ENCODE measurements at regions not wholly inside any gene's neighbourhood (a gene's known extent, or its start where the extent isn't known, plus 50 kb on each side); places are given as distances from the start of the nearest gene placed in this dataset.
"Not testable (repeated sequence)": the region's sequence is repeated elsewhere in the genome, so short reads cannot be mapped to it uniquely, and the experiment has no call there.

GRCh38 chr15:81839387-81839786 is 206.4 kb downstream of the MEX3B start:
- no peak for DNase-seq (ENCODE audit: low read depth)
- TF ChIP-seq MYC (IDR thresholded peaks at IDR 0.05; ENCODE audit: low read depth, low read length) = no peak
- TF ChIP-seq MAX (IDR thresholded peaks at IDR 0.05; ENCODE audit: low read depth, low read length) = no peak
- no peak for TF ChIP-seq POLR2A (IDR thresholded peaks at IDR 0.05; ENCODE audit: extremely low read depth, insufficient read length)
- no peak for TF ChIP-seq CTCF (IDR thresholded peaks at IDR 0.05; ENCODE audit: low read depth, low read length)
- H3K4me3 ChIP-seq (ENCODE audit: low read depth, low read length) = no peak overlapping the region

GRCh38 chr15:81835731-81836130 is 210.1 kb downstream of the MEX3B start:
- TF ChIP-seq CTCF (IDR thresholded peaks at IDR 0.05; ENCODE audit: low read depth, low read length) (no peak), MAX (IDR thresholded peaks at IDR 0.05; ENCODE audit: low read depth, low read length) (no peak), POLR2A (IDR thresholded peaks at IDR 0.05; ENCODE audit: extremely low read depth, insufficient read length) (no peak)
- H3K4me3 ChIP-seq (ENCODE audit: low read depth, low read length) = no peak overlapping the region
- DNase-seq (ENCODE audit: low read depth) = no peak

- DNase-seq (ENCODE audit: low read depth) = no peak
- TF ChIP-seq MAX (IDR thresholded peaks at IDR 0.05; ENCODE audit: low read depth, low read length) (no peak), MYC (IDR thresholded peaks at IDR 0.05; ENCODE audit: low read depth, low read length) (no peak), POLR2A (IDR thresholded peaks at IDR 0.05; ENCODE audit: extremely low read depth, insufficient read length) (no peak), CTCF (IDR thresholded peaks at IDR 0.05; ENCODE audit: low read depth, low read length) (no peak)
- H3K4me3 ChIP-seq (ENCODE audit: low read depth, low read length) = no peak overlapping the region
Observed at GRCh38 chr15:81830520-81830919, 215.3 kb downstream of the MEX3B start.

GRCh38 chr15:81829918-81830317 is 215.9 kb downstream of the MEX3B start:
- no peak for DNase-seq (ENCODE audit: low read depth)
- no peak overlapping the region for H3K4me3 ChIP-seq (ENCODE audit: low read depth, low read length)
- TF ChIP-seq MYC (IDR thresholded peaks at IDR 0.05; ENCODE audit: low read depth, low read length) = no peak
- no peak for TF ChIP-seq POLR2A (IDR thresholded peaks at IDR 0.05; ENCODE audit: extremely low read depth, insufficient read length)
- no peak for TF ChIP-seq MAX (IDR thresholded peaks at IDR 0.05; ENCODE audit: low read depth, low read length)
- TF ChIP-seq CTCF (IDR thresholded peaks at IDR 0.05; ENCODE audit: low read depth, low read length) = no peak

- H3K4me3 ChIP-seq (ENCODE audit: low read depth, low read length) = no peak overlapping the region
- TF ChIP-seq POLR2A (IDR thresholded peaks at IDR 0.05; ENCODE audit: extremely low read depth, insufficient read length) (no peak), MAX (IDR thresholded peaks at IDR 0.05; ENCODE audit: low read depth, low read length) (no peak), MYC (IDR thresholded peaks at IDR 0.05; ENCODE audit: low read depth, low read length) (no peak), CTCF (IDR thresholded peaks at IDR 0.05; ENCODE audit: low read depth, low read length) (no peak)
Observed at GRCh38 chr15:81828135-81828534, 217.7 kb downstream of the MEX3B start.

GRCh38 chr15:81825136-81825535 is 220.7 kb downstream of the MEX3B start:
- DNase-seq (ENCODE audit: low read depth) = no peak
- no peak for TF ChIP-seq CTCF (IDR thresholded peaks at IDR 0.05; ENCODE audit: low read depth, low read length)
- TF ChIP-seq MYC (IDR thresholded peaks at IDR 0.05; ENCODE audit: low read depth, low read length) = no peak
- no peak for TF ChIP-seq POLR2A (IDR thresholded peaks at IDR 0.05; ENCODE audit: extremely low read depth, insufficient read length)
- TF ChIP-seq MAX (IDR thresholded peaks at IDR 0.05; ENCODE audit: low read depth, low read length) = no peak
- no peak overlapping the region for H3K4me3 ChIP-seq (ENCODE audit: low read depth, low read length)

More at GRCh38 chr15:81828135-81828534, 217.7 kb downstream of the MEX3B start:
- DNase-seq (ENCODE audit: low read depth) = no peak

- not testable (repeated sequence) for DNase-seq (ENCODE audit: low read depth); H3K4me3 ChIP-seq (ENCODE audit: low read depth, low read length)
Observed at GRCh38 chr15:81822587-81822986, 223.2 kb downstream of the MEX3B start.

All from NB4 (cell line).